HG03378 (cell line): ENCODE measurements at regions not wholly inside any gene's neighbourhood (a gene's known extent, or its start where the extent isn't known, plus 50 kb on each side); places are given as distances from the start of the nearest gene placed in this dataset.
"Not testable (repeated sequence)": the region's sequence is repeated elsewhere in the genome, so short reads cannot be mapped to it uniquely, and the experiment has no call there.

ENCODE experiments used
- ATAC-seq: cut with Tn5 transposase; IDR thresholded peaks from one replicate; pipeline ENCODE4 v1.9.1; 2021; ENCODE audit warnings: mild to moderate bottlenecking, moderate library complexity; ENCODE audit not compliant: unreplicated experiment

- ATAC-seq: not testable (repeated sequence)
Measured at GRCh38 chr4:137405833-137406232, 126.5 kb downstream of the PCDH18 start.

GRCh38 chr4:137394018-137394417 lies 138.3 kb downstream of the PCDH18 start:
- ATAC-seq: no peak

GRCh38 chr4:137393044-137393443 lies 139.2 kb downstream of the PCDH18 start:
- ATAC-seq: no peak

GRCh38 chr4:137390707-137391106 lies 141.6 kb downstream of the PCDH18 start:
- ATAC-seq: no peak

- ATAC-seq: no peak
Measured at GRCh38 chr4:137389911-137390520, 142.3 kb downstream of the PCDH18 start.

- no peak for ATAC-seq
Measured at GRCh38 chr4:137387924-137388323, 144.4 kb downstream of the PCDH18 start.

GRCh38 chr4:137384476-137384875 lies 147.8 kb downstream of the PCDH18 start:
- ATAC-seq: no peak

- ATAC-seq: no peak
Measured at GRCh38 chr4:137378821-137379220, 153.5 kb downstream of the PCDH18 start.

GRCh38 chr4:137378393-137378792 lies 153.9 kb downstream of the PCDH18 start:
- ATAC-seq: no peak

- no peak for ATAC-seq
Measured at GRCh38 chr4:137376312-137376711, 156.0 kb downstream of the PCDH18 start.

GRCh38 chr4:137375111-137375850 lies 157.0 kb downstream of the PCDH18 start:
- ATAC-seq: no peak

GRCh38 chr4:137370679-137371078 lies 161.6 kb downstream of the PCDH18 start:
- no peak for ATAC-seq

GRCh38 chr4:137370206-137370633 lies 162.1 kb downstream of the PCDH18 start:
- no peak for ATAC-seq

GRCh38 chr4:137367620-137368019 lies 164.7 kb downstream of the PCDH18 start:
- no peak for ATAC-seq

GRCh38 chr4:137363496-137363895 lies 168.8 kb downstream of the PCDH18 start:
- ATAC-seq: no peak

- ATAC-seq: no peak
Measured at GRCh38 chr4:137361756-137362470, 170.4 kb downstream of the PCDH18 start.

- no peak for ATAC-seq
Measured at GRCh38 chr4:137360761-137361160, 171.5 kb downstream of the PCDH18 start.

GRCh38 chr4:137359691-137360315 lies 172.5 kb downstream of the PCDH18 start:
- no peak for ATAC-seq

- ATAC-seq: not testable (repeated sequence)
Measured at GRCh38 chr4:137354562-137354961, 177.7 kb downstream of the PCDH18 start.

- no peak for ATAC-seq
Measured at GRCh38 chr4:137347371-137347770, 184.9 kb downstream of the PCDH18 start.

GRCh38 chr4:137345597-137345996 lies 186.7 kb downstream of the PCDH18 start:
- no peak for ATAC-seq
